ENCODE measurements at regions not wholly inside any gene's neighbourhood (a gene's known extent, or its start where the extent isn't known, plus 50 kb on each side); places are given as distances from the start of the nearest gene placed in this dataset.

- TF ChIP-seq, protein P1, sequence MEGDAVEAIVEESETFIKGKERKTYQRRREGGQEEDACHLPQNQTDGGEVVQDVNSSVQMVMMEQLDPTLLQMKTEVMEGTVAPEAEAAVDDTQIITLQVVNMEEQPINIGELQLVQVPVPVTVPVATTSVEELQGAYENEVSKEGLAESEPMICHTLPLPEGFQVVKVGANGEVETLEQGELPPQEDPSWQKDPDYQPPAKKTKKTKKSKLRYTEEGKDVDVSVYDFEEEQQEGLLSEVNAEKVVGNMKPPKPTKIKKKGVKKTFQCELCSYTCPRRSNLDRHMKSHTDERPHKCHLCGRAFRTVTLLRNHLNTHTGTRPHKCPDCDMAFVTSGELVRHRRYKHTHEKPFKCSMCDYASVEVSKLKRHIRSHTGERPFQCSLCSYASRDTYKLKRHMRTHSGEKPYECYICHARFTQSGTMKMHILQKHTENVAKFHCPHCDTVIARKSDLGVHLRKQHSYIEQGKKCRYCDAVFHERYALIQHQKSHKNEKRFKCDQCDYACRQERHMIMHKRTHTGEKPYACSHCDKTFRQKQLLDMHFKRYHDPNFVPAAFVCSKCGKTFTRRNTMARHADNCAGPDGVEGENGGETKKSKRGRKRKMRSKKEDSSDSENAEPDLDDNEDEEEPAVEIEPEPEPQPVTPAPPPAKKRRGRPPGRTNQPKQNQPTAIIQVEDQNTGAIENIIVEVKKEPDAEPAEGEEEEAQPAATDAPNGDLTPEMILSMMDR (IDR thresholded peaks at IDR 0.05) = no peak
- no peak for TF ChIP-seq POLR2A (IDR thresholded peaks at IDR 0.05)
Observed at GRCh38 chr16:52280086-52280485, 266.9 kb downstream of the TOX3 start.
